Cardiac fibroblast (primary cell): ENCODE measurements at regions not wholly inside any gene's neighbourhood (a gene's known extent, or its start where the extent isn't known, plus 50 kb on each side); places are given as distances from the start of the nearest gene placed in this dataset.

Source experiments
- DNase-seq, 2 donors: peaks; one replicate each; pipeline versions ENCODE4 v3.0.0 to v3.0.0-alpha.2; 2010; ENCODE audit warnings: low read depth in 2 of 2
- H3K4me3 ChIP-seq, 2 donors: replicated peaks in 1 of 2; 1 replicate in 1 of 2; 2 replicates in 1 of 2; pipeline ENCODE4 v1.5.1; 2011; ENCODE audit warnings: low read depth in 2 of 2, low read length in 2 of 2, mild to moderate bottlenecking in 2 of 2, moderate library complexity in 1 of 2
- TF ChIP-seq, protein P1 (sequence below): IDR thresholded peaks from one replicate; pipeline ENCODE4 v1.5.1; 2011; ENCODE audit warnings: low read depth, mild to moderate bottlenecking, low read length, inconsistent platforms

DNA sequence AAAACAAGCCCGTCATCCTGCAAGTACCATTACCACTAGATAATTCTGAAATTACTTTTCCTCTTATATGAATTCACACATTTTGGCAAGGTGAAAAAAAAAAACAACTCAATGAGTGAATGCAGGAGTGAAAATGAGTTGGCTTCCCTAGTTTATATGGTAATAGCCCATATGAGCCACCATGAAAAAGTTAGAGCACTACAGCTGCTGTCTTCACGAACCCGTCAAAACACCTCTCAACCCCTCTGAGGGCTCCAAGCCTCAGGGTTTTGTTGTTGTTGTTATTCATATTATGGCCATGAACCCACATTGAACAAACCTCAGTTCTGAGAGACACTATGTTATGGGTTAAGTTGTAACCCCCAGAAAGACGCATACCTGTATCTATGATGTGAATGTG, 289.9 kb upstream of the CAND1 start:
- no peak overlapping the region for H3K4me3 ChIP-seq
- DNase-seq = no peak
- TF ChIP-seq, protein P1, sequence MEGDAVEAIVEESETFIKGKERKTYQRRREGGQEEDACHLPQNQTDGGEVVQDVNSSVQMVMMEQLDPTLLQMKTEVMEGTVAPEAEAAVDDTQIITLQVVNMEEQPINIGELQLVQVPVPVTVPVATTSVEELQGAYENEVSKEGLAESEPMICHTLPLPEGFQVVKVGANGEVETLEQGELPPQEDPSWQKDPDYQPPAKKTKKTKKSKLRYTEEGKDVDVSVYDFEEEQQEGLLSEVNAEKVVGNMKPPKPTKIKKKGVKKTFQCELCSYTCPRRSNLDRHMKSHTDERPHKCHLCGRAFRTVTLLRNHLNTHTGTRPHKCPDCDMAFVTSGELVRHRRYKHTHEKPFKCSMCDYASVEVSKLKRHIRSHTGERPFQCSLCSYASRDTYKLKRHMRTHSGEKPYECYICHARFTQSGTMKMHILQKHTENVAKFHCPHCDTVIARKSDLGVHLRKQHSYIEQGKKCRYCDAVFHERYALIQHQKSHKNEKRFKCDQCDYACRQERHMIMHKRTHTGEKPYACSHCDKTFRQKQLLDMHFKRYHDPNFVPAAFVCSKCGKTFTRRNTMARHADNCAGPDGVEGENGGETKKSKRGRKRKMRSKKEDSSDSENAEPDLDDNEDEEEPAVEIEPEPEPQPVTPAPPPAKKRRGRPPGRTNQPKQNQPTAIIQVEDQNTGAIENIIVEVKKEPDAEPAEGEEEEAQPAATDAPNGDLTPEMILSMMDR = no peak

DNA sequence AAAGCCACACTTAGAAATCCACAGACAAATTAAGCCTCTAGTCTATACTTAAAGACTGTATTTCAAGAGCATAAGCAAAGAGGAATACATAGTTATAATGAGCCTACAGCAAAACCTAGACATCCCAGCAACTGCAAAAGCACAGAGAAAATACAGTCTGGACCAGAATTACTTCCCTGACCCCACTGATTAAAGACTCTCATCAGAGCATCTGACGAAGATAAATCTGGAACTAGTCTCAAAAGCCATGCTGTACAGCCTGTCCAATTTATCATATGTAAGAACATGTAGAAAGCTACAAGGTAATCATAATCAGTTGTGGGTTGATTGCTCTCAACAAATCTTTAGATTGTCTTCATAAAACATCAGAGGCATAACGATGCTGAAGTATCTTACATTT, 285.1 kb upstream of the CAND1 start:
- DNase-seq = no peak
- TF ChIP-seq, protein P1 = no peak
- H3K4me3 ChIP-seq = no peak overlapping the region

DNA sequence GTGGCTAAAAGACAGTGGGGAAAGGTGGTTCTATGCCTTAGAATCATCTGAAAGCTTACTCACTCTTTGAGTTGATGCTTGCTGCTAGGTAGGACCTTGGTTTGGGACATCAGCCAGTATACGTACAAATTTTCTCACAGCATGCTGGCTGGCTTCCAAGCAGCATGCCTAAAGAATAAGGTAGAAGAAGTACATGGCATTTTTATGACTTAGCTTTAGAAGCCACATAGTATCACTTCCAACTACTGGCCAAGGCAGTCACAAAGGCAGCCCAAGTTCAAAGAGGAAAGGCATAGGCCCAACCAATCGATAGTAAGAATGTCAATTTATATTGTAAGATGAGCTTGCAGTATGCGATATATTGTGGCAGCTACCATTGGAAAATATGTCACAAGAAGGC, 284.2 kb upstream of the CAND1 start:
- DNase-seq = no peak
- TF ChIP-seq, protein P1 = no peak

DNA sequence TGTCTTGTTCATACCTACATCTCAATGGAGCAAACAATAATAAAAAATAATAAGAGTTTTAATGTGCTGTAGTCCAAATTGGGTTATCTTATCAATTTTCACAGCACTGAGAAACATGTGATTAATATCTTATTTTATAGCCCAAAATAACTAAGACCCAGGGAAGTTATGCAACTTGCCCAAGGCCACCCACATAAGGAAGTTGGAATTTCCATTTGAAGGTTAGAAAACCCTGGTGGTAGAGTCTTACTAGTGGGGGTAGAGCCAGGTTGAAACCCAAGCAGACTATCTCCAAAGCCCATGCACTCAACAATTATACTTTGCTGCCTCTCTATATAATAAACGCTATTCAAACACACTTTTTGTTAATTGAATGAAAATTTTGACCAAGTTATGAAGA, 270.0 kb upstream of the CAND1 start:
- DNase-seq = no peak
- TF ChIP-seq, protein P1 = no peak
- no peak overlapping the region for H3K4me3 ChIP-seq

More for the DNA sequence above, 284.2 kb upstream of the CAND1 start:
- H3K4me3 ChIP-seq = no peak overlapping the region

DNA sequence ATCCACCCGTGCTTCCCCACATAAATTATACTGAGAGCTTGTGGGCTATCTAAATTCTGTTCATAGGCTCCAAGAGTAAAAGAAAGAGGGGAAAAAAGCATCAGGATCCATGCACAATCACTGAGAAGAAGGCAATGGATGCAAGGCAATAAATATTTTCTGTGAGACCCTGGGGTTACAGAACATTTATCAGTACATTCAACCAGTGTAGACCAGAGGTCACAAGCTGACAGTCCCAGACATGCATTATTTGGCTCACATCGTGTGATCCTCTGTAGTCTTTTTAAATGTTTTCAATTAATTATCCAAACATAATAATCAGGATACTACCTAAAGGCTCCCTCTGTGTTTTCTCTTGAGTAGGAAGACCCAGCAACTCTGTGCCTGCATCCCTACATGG, 267.9 kb upstream of the CAND1 start:
- TF ChIP-seq, protein P1 = no peak

DNA sequence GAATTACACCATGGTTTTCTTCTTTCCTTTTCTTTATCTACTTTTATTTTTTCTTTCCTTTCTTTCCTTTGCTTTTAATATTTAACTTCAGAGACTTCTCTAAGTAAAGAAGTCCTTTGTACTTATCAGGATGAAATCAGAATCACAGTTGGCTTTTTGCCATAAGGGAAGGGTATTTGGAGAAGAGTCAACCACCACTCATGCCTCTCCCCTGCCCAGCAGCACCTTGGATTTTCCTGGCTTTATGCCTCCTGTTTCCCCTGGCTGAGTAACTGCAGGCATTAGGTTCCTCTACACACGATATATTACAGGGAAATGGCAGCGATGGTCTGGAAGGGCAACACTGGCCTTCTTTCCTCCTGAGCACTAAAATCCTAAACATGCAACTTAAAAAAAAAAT, 266.4 kb upstream of the CAND1 start:
- DNase-seq = no peak
- H3K4me3 ChIP-seq = no peak overlapping the region
- TF ChIP-seq, protein P1 = no peak

More for the DNA sequence above, 267.9 kb upstream of the CAND1 start:
- no peak overlapping the region for H3K4me3 ChIP-seq
- DNase-seq = no peak

DNA sequence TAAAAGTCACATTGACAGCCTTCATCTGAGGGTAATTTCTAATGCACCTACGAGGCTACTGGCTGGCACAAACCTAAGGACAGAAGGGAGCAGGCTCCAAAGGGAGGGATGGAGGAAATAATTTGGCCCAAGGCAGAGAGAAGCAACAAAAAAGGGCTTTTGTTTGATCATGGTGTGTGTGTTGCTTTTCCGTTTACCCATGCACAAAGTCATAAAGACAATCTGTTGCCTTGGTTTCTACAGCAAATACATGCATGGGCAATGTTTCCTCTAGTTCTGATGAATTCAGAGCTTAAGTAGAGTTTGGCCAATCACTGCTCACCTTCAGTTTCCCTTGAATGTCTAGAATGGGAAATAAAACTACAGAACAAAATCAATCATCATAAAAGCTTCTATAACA, 262.5 kb upstream of the CAND1 start:
- TF ChIP-seq, protein P1 = no peak
- H3K4me3 ChIP-seq = no peak overlapping the region
- DNase-seq = no peak
